GM18868 (cell line): ENCODE measurements at regions not wholly inside any gene's neighbourhood (a gene's known extent, or its start where the extent isn't known, plus 50 kb on each side); places are given as distances from the start of the nearest gene placed in this dataset.
"Not testable (repeated sequence)": the region's sequence is repeated elsewhere in the genome, so short reads cannot be mapped to it uniquely, and the experiment has no call there.

ENCODE experiments used
- ATAC-seq: cut with Tn5 transposase; IDR thresholded peaks from one replicate; pipeline ENCODE4 v1.9.1; 2021; ENCODE audit warnings: mild to moderate bottlenecking, moderate library complexity; ENCODE audit not compliant: unreplicated experiment

DNA sequence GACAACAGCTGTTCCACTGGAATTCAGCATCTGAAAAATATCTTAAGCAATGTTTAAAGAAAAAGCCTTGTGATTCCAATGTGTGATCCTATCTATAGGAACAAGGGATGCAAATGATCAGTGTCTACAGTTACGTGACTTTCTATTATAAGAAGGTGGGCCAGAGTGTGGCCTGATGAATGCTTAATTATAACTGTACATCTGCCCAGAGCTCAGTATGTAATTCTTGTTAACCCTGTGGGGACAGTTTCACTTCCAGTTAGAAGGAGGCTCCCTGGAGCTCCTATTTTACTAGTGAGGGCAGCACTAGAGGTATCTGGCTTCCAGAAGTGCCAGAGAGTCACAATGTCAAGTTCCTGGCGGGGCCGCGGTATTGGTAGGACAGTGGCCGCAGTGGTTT, 288.5 kb downstream of the USP46 start:
- no peak for ATAC-seq

DNA sequence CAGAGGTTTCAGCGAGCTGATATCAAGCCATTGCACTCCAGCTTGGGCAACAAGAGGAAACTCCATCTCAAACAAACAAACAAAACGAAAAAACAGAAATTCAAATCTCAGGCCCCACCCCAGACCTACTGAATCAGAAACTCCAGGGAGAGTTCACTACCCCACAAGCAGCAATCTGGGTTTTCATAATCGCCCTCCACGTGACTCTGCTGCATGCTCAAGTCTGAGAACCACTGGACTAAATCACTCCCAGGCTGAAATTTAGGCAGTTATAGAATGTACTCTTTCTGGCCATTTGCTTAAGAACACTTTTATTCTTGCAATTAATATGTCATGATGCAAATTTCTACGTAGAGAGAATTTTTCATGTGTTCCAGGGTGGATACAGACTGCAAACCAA, 287.3 kb downstream of the USP46 start:
- no peak for ATAC-seq

DNA sequence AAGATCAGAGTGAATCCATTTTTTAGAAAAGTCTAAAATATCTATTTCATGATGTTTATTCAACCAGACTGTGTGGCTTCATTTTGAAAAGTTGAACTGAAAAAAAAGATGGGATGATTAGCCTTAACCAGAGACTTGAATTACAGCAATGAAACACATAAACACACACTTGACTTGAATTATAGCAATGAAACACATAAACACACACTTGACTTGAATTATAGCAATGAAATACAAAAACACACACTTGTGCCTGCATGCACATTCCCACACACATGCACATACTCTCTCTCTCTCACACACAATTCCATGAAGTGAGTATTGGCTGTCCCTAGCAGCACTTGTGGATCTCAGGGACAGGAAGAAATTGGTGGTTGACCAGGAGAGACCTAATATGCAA, 286.8 kb downstream of the USP46 start:
- ATAC-seq, result no peak

DNA sequence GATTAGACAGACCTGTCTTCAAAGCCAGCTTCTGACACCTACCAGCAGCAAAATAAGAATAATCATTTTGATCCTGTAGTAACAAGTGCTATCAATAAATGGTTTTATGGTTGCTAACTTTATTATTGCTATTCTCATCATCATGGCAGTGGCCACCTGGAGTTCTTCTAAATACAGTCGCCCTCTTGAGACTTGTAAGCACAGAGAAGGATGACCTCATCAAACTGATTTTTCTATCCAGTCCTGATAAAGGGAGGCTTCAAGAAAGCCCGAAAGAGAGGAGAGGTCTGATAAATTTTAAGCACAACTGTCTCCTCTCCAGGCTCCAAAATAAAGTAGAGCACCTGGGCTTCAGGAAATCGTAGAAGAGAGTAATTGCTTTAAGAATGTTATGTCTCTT, 286.4 kb downstream of the USP46 start:
- ATAC-seq, result no peak

DNA sequence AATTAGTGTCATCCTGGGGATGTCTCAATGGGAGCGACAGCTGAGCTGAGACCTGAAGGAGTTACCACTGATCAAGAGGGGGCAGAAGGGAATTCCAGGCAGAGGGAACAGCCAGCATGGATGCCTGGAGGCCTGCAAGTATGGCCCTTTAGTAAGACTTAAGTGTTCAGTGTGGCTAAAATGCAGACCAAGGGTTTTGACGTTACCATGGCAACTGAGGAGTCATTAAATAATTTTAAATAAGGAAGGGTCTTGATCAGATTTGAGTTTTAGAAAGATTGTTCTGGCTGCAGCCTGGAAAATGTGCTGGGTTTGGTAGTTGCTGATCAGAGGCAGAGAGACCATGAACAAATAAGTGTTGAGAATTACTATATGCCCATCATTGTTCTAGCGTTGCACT, 285.5 kb downstream of the USP46 start:
- ATAC-seq, result no peak

DNA sequence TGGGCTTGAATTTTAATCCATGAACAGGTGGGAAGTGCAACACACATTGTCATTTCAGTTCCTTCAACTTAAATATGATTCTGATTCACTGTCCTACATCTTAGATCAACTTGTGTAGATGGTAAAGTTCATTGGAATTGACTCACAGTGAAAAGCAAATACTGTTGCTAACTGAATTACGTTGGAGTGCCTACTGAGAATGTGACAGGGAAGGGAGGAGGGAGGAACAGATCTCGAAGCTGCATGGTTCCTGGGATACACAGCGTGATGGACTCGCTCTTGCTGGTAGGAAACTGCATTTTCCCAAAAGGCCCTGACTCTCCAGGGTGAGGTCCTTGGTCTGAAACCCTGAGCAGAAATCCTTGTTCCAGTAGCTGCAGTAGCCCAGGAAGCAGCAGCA, 284.2 kb downstream of the USP46 start:
- ATAC-seq, result no peak

DNA sequence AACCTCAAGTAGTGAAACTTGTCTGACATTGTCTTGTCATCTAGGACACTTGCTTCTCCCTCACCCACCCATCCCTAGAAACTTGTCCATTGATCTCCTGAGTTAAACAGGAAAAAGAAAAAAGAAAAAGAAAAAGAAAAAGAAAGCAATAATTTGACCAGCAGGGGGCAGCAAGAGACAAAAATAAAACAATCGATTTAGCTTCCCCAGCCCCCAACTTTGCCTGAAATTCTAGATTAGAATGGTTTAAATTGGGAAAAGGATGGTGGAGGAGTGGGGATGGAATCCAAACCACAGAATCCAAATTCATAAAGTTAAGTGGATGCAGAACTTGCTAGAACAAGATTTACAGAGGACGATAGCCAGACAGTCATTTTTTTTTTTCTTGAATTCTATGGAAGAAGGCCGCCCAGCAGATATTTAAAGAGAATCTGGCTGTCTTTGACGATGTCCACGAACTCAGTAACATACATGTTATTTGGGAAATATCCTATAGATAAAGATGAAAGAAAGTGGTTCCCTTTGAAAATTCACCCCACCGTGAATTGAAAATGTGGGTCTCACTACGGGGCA, 282.9 kb downstream of the USP46 start:
- no peak for ATAC-seq

DNA sequence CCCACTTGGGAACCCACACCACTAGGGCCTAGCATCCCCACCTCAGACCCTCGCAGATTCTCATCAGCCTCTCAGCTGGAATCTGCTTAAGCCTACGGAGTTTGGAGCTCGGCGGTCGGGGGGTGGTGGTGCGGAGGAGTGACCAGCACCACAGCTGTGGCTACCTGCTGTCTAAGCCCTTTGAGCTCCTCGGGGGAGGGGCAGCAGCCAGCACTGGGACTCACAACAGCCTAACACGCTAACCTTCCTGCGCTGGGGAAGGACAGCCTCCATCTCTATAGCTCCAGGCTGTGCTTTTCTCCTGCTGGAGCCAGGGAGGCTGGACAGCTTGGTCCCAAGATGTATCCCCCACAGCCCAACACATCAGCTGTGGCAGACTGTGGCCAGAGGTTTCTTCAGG, 281.5 kb downstream of the USP46 start:
- no peak for ATAC-seq

DNA sequence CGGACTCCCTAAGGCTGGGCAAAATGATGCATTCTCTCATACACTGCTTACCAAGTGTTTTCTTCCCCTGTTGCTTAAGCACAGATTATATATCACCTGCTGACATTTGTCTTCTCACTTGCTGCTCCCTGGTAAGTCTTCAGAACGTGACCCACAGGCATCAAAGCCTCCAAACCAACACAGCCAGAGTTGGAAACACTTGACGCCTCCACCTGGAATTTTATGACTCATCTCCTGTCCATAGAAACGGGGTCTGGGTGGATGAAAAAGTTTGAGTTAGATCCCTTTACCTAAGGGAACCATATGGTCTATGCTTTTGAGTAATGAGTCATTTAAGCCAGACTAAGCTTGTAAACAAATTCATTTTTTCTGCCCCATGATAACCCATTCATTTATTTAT, 251.6 kb downstream of the USP46 start:
- ATAC-seq, result no peak

DNA sequence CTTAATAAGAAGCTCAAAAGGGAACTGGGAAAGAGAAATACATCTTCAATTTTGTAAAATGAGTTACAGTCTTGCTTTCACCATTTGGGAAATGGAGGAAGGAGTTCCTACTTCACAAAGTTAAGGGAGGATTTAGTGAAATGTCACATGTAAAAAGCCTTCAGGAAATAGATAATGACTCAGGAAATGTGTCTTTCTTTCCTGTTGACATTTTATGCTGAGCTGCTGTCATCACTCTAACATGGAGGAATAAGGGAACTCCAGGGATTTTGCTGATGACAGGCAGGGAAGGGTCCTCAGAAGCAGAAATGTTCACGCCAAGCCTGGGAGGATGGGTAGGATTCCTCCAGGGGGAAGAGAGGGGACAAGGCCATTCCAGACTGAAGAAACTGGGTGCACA, 251.1 kb downstream of the USP46 start:
- ATAC-seq, result no peak

DNA sequence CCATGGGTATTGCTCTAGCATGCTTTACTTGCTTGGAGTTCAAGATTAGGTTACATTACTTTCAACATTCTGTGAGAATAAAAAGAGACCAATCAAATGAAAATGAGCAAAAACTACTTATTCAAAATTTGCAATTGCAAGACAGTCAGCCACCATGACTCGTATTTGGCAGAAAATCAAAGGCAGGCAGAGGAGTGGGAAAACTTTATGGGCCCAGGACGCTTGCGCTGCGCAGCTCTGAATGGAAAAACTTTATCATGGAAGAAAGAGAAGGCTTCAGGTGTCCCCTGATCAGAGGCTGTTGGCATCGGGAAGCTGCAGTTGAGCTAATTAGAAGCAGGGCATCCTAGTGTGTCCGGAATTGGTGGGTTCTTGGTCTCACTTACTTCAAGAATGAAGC, 250.6 kb downstream of the USP46 start:
- ATAC-seq, result no peak

DNA sequence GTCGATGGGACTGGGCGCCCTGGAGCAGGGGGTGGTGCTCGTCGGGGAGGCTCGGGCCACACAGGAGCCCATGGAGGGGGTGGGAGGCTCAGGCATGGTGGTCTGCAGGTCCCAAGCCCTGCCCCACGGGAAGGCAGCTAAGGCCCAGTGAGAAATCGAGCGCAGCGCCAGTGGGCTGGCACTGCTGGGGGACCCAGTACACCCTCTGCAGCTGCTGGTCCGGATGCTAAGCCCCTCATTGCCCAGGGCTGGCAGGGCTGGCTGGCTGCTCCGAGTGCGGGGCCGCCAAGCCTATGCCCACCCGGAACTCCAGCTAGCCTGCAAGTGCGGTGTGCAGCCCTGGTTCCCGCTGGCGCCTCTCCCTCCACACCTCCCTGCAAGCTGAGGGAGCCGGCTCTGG, 249.3 kb downstream of the USP46 start:
- ATAC-seq, result not testable (repeated sequence)

DNA sequence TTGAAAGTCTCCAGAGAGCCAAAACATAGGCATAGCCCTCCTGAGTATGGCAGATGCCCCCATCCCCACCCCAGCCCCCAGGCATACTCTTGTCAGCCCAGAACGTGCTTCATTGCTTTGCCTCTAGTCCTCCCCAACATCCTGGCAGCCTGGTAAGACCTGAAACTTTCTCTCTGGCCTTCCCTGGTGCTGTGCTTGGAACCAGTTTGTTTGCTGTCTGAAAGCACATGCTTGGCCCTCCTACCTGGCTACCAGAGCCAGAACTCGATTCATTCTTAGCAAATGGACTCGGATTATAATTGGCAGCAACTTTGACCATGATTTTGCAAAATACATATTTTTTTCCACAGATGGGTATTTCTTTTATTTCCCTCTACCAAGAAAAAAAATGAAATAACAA, 248.1 kb downstream of the USP46 start:
- ATAC-seq, result no peak

DNA sequence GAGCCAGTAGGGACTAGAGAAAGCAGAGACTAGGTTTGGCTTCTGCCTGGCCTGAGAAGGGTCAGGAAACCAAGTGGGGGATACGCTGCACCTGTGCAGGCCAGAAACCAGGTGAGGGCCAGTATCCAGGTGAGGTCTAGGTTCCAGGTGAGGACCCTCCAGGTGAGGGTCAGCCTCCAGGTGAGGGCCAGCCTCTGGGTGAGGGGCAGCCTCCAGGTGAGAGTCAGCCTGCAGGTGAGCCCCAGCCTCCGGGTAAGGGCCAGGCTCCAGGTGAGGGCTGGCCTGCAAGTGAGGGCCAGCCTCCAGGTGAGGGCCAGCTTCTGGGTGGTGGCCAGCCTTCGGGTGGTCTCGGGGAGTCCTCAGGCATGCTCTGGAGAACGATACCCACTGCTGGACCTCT, 238.8 kb downstream of the USP46 start:
- ATAC-seq, result no peak

DNA sequence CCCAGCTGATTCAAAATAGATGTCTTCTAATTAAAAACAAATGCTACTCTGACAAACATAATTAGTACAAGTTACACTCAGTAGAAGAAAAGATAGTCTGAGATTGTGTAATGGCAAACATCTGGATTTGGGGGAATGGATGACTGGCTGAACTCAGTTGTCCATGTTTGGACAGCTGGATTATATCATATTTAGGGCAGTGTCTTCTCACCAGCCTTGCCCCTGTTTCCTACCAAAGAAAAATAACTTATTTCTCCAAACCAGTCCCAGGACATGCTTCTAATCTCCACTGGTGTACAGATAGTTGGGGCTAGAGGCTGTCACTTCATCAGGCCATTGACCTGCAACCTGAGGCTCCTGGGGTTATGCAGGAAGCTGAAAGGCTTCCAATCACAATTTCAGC, 237.3 kb downstream of the USP46 start:
- ATAC-seq, result no peak

DNA sequence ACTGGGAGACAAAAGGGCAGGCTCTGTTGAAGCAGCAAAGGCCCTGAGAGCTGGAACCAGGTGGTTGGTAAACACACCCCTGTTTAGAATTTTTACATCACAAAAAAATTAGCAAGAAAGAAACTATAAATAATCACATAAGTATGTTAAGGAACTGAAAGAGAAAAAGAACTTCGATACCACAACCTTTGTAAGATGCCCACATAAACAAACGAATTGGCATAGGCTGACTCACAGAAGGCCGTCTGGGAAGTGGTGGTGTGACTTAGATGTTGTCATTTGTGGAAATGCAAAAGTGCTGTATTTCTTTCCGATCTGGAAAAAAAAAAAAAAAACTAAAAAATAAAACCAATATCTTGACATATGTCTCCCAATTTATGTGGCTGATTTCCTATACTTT, 235.1 kb downstream of the USP46 start:
- ATAC-seq, result peak; percentile 88

DNA sequence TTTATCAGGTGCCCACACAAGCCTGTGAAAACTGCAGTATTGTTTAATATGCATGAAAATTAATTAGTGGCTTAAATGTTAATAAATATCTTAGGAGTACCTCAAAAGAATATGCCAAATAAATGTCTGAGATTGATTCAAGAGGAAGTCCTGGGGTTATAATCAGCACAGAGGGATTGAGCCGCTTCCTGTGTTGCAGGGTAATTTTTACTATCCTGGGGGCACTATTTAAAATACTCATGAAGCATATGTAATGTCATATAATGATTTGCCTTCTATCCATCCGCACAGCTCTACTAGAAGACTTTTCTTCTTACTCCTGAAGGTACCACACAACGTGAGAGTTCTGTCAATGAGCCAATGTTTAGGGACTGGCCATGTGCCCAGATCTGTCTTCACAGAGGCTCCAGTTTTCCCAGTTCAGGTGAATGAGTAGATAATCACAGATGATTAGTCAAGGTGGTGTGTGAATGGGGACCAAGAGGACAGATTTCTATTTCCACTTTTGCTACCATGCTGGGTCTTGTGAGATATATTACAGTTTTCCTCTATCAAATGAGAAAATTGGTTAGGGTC, 233.3 kb downstream of the USP46 start:
- no peak for ATAC-seq

DNA sequence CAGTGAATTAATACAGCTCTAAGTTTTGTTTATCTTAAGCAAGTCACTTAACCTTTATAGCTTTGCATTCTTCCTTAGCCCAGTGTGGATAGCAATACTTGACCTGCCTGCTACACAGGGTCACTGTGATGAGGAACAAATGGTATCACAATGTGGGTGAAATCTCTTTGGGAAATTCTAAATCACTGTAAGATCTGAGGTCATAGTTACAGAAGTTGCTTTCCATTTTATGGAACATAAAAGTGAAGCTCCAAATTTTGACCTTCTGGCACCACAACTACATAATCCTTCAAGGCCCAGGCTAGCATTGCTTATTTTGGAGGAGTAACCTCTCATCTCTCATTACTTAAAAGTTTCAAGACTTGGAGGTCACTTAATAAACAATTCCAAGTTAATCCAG, 227.7 kb downstream of the USP46 start:
- no peak for ATAC-seq

DNA sequence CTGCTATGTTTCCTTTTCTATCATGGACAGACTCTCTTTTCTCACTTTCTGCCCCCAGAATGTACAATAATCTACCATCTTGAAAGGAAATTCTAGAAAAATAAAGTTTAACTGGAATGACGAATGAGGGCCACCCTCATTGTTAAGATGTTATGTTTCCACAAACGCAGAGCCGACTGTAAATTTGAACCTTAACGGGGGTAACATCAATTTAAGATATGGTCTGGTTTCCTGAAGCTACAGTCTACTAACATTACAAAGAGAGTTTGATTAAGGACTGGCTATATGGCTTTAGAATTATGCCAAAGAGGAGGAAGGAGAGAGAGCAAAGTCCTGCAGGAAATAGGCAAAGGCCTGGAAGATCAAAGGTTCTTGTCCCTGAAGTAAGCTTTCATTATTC, 227.2 kb downstream of the USP46 start:
- ATAC-seq, result no peak

DNA sequence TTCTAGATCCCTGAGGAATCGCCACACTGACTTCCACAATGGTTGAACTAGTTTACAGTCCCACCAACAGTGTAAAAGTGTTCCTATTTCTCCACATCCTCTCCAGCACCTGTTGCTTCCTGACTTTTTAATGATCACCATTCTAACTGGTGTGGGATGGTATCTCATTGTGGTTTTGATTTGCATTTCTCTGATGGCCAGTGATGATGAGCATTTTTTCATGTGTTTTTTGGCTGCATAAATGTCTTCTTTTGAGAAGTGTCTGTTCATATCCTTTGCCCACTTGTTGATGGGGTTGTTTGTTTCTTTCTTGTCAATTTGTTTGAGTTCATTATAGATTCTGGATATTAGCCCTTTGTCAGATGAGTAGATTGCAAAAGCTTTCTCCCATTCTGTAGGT, 216.6 kb downstream of the USP46 start:
- ATAC-seq, result not testable (repeated sequence)

DNA sequence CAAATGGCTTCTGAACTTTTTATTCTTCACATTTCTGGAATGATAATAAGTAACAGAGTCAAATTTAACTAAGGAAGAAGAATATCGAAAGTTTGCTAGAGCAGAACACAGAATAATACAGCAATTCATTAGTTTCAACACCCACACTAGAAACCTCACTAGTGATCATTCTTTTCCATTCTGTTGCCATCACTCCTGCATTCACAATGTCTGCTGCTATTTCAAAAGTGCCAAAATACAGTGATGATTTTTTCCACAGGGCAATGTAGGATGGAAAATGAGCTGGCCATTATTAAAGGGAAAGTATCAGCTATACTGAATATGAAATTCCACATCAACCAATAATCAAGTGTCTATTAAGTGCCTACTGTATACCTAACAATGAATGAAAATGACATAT, 186.7 kb downstream of the USP46 start:
- no peak for ATAC-seq

DNA sequence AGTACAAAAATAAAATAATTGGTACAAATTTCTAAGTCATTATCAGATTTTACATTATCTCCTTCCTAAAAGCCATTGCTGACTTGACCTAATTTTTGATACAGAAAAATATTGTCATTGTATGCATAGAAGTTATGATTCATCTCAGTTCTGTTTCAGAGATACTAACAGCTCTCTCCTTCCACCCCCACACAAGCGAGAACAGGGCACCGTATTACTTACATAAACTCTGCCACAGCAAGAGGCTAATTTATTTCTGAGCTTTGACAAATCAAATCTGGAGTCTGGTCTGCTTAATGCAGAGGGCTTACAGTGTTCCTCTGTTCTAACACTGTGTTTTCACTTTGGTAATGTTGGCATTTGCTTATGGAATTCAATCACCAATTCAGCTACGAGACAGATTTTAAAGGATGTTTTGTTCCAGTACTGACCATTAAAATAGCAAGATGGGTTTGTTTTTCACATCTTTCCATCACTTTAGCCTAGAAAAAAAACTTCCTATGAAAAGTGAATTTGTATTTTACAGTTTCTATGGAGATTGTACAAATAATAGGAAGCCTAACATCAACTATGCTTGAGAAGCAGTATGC, 181.8 kb downstream of the USP46 start:
- ATAC-seq, result no peak
